ENCODE measurements at regions not wholly inside any gene's neighbourhood (a gene's known extent, or its start where the extent isn't known, plus 50 kb on each side); places are given as distances from the start of the nearest gene placed in this dataset.
"Not testable (repeated sequence)": the region's sequence is repeated elsewhere in the genome, so short reads cannot be mapped to it uniquely, and the experiment has no call there.

DNA sequence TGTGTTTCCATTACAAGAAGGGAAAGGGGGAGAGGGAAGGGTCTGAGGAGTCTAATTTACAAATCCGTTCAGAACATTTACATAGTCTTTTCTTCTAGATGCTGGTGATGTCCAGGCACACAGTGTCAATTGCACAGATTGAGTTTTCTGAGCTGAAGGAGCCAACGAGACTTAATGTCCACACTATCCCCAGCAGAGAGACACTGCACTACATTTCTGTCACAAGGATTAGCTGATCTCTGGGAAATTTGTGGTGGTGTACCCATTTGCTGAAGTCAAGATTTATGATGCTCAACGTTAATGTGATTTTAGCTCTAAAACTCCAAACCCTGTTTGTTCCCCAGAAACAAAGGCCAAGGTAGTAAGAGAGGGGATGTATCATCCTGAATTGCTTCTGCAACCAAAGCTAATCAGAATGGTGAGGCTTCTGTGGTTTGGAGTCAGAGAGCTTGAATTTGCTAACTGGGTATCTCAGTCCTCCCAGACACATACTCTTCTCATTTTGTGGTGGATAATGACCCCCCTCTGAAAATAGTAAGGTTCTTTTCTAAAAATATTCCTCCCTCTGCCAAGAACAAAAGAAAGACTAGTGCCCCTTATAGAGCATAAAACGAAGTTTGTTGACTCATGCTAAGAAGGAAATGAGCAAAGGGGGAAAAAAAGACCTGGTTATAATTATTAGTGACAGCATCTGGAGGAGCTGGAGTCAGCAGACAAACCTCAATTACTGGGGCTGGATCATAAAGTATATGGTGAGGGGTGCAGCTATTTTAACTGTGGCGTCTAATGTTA, 416.9 kb downstream of the PSAT1 start:
- no peak for DNase-seq

DNA sequence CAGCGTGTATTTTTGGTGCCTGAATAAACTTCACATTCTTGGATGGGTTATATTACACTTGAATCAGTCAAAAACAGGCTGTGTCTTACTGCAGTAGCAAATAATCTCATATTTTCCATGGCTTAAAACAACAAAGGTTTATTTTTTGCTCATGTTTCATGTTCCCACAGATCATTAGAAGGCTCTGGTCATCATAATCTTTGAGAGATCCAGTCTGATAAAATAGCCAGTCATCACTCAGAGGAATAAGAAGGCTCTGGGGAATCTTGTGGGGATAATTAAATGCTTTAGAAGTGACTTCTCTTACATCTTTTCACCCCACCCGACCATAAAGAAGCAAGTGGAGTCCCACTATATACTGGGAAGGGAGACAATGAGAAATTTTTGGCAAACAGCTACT, 417.7 kb downstream of the PSAT1 start:
- no peak for DNase-seq

GRCh38 chr9:78719029-78719428, 422.1 kb downstream of the PSAT1 start:
- not testable (repeated sequence) for DNase-seq

DNA sequence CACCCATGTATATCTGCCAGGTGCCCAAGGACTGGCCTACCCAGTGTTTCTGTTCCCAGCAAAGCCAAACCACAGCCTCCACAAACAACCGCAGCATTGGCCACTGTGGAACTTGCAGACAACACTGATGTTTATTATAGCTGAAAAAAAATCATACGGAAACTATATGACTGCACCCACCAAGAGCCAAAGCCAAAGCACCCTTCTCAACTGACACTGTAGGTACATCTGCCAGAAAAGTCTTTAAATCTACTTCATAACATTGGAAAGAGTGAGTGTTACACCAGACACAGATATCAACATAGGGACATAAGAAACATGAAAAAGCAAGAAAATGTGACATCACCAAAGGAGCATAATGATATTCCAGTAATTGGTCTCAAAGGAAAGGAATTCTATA, 428.0 kb downstream of the PSAT1 start:
- DNase-seq: no peak

DNA sequence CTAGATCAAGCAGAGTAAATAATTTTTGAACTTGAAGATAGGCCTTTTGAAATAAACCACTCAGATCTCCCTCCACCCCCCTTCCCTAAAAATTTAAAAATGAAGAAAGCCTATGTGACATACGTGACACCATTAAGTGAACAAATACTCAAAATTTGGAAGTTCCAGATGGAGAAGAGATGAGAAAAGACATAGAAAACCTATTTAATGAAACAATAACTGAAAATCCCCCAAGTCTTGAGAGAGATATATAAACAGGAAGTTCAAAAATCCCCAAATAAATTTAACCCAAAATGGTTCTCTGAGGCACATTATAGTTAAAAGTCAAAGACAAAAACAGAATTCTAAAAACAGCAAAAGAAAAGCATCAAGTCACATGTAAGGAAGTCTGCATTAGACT, 428.6 kb downstream of the PSAT1 start:
- no peak for DNase-seq

DNA sequence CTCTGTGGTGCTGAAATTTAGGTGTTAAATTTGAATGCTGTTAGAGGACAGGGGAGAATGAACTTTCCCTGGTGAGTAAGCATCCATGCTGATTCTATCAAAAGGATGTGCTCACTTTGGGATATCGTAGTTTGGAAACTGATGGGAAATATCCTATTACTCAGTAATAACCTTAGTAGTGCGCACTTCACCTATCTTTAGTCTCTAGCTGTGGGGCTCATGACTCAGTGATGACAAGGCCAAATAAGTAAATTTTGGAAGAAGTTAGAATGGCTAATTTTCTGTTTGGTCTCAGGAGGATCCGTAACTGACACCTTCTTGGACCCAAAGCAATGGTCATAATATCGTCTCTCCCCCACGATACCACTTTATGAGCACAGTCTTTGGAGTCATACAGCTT, 448.4 kb downstream of the PSAT1 start:
- no peak for DNase-seq

GRCh38 chr9:78746010-78746409, 449.1 kb downstream of the PSAT1 start:
- DNase-seq: no peak

DNA sequence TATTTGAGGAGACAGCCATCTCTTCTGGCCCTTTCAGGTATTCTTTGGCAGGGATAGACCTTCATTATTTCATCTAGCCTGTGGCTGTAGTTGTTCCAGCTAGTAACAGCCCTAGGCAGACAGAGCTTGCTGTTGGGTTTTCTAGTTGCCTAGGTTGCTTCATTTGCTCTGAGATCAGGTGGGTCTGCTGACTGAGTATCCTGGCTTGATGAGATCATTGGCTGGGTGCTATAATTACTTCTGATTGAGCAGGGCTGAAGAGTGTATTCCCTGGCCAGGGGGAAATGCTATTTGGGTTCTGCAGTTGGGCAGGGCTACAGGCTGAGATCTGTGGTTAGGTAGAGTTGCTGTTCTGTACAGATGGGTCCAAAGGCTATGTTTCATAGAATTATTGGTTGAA, 456.1 kb downstream of the PSAT1 start:
- DNase-seq: no peak

GRCh38 chr9:78756813-78757510, 460.0 kb downstream of the PSAT1 start:
- DNase-seq: no peak

GRCh38 chr9:78763424-78763823, 466.5 kb downstream of the PSAT1 start:
- no peak for DNase-seq

DNA sequence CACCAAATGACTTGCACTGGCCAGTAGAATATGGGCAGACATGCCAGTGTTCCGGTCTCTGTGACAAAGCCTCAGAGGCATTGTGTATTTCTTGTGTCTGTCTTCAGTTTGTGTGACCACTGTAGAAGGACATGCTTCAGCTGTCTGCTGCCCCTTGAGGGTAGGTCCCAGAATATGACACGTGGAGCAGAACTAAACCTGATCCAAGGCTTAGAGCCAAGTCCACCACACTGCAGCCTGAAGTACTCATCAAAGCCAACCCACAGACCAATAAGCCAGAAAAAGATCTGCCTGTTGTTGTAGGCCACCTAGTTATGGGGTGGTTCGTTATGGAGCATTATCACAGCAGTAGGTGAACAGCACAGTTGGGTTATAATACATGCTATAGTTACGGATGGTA, 468.9 kb downstream of the PSAT1 start:
- DNase-seq: no peak

DNA sequence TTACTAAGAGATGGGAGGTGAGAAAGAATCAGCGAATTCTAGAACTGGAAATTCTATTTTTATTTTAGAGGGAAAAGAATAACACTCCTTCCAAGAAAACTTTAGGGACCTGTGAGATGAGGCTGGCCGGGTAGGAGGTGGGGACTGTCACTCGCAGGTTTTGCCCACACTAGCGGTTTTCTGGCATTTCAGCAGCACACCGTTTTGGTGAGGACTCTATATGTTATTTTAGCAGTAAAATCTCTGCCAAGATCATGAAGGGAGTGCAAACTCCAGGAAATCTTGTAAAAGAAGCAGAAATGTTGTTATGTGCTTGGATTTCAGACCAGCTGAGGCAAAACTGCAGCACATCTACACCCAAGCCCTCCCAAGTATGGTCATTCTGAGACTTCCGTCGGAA, 470.6 kb downstream of the PSAT1 start:
- DNase-seq: no peak

DNA sequence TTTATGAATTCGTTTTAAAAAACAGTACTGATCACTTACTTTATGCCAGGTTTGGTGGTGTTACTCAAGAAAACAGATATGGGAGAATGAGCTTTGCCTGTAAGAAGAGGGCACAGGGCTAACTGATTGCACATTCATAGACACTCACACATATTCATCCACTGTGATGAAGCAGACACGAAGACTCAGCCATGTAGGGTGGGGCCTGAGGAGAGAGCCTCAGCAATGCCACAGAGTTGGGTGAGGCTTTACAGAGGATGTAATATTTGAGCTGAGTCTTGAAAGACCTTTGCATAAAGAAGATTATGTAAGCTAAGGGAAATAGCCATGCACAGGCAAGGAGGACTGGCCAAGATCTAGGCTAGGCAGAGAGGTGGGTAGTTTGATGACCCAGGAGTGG, 472.8 kb downstream of the PSAT1 start:
- no peak for DNase-seq

DNA sequence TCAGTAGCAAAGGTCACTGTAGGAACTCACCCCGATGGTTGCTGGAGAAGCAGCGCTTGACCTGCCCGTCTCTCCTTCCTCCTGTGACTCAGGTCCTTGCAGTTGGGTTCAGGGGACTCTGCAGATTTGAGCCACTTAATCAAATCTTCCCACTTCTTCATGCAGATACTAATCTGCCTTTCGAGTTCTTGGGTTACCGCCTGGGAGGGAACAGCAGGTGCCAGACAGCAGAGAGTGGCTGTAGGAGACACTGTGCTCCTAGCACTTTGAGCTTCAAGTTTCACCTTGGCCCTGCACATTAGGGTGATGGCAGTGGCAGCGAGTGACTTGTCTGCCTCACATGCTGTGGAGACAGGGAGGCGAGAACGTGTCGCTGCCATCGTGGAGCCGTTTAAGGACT, 478.3 kb downstream of the PSAT1 start:
- no peak for DNase-seq

- DNase-seq: no peak
Observed at GRCh38 chr9:78775696-78776295, 478.9 kb downstream of the PSAT1 start.

DNA sequence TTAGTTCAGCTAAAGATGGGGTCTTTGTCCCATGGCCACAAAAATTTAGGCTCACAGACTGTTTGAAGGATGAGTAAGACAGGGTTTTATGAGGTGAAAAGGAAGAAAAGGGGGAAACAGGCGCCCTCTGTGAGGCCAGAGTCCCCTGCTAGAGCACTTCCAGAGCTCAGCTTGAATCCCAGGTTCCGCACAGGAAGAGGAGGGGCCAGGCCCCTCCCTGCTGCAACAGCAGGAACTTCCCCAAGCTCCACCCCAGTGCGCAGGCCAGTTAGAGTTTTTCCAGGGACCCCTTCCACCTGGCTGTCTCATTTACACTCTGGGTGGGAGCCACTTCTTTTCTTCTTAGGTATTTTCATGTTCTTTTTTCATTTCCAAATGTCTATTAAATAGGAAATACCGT, 480.8 kb downstream of the PSAT1 start:
- no peak for DNase-seq

DNA sequence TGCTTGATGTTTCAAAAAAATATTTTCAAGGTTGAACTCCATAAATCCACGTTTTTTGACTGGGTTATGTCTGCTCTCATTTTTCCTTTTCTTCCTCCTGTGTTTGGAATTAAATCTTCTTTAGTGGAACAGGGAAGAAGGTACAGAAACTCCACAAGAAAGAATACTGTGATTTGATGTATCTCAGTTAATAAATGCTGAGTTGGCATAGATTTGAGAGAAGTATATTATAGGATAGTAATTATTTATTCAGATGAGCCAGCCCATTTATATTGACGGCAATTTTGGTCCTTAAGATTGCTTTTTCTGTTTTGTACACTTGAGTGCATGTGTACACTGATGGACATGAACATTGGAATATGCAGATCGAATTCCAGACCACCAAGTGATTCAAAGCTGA, 481.4 kb downstream of the PSAT1 start:
- DNase-seq: no peak

DNA sequence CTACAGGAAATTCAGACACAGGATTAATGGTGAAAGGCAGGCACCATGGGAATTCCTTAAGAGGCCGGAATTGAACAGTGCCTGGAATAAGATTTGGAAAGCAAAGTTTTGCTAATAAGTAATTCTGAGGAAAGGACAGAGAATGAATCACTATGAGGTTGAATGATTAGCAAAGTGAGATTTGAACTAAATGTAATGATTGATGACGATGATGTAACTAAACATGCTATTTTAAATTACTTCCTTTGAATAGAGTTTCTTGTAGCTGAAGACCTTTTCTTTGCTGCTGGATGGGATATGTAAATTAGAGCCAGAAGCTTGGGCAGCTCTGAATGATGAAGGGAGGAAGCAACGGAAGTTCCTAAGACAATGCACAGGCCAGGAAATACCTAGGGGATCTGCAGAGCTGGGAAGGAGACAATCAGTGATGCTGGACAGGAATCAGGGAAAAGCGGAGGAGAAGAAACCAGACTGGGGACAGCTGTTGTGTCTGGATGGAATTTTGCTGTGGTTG, 482.0 kb downstream of the PSAT1 start:
- DNase-seq: no peak

GRCh38 chr9:78781681-78782080, 484.8 kb downstream of the PSAT1 start:
- DNase-seq: no peak

GRCh38 chr9:78782234-78782633, 485.3 kb downstream of the PSAT1 start:
- no peak for DNase-seq

- DNase-seq: no peak
Observed at GRCh38 chr9:78782858-78783257, 485.9 kb downstream of the PSAT1 start.

- no peak for DNase-seq
Observed at GRCh38 chr9:78783743-78784142, 486.8 kb downstream of the PSAT1 start.

- no peak for DNase-seq
Observed at GRCh38 chr9:78786794-78787193, 489.9 kb downstream of the PSAT1 start.
